ENCODE measurements at regions not wholly inside any gene's neighbourhood (a gene's known extent, or its start where the extent isn't known, plus 50 kb on each side); places are given as distances from the start of the nearest gene placed in this dataset.
A peak's percentile ranks its signal among the peaks of the same experiment; 100 is the strongest.
"Not testable (repeated sequence)": the region's sequence is repeated elsewhere in the genome, so short reads cannot be mapped to it uniquely, and the experiment has no call there.

DNA sequence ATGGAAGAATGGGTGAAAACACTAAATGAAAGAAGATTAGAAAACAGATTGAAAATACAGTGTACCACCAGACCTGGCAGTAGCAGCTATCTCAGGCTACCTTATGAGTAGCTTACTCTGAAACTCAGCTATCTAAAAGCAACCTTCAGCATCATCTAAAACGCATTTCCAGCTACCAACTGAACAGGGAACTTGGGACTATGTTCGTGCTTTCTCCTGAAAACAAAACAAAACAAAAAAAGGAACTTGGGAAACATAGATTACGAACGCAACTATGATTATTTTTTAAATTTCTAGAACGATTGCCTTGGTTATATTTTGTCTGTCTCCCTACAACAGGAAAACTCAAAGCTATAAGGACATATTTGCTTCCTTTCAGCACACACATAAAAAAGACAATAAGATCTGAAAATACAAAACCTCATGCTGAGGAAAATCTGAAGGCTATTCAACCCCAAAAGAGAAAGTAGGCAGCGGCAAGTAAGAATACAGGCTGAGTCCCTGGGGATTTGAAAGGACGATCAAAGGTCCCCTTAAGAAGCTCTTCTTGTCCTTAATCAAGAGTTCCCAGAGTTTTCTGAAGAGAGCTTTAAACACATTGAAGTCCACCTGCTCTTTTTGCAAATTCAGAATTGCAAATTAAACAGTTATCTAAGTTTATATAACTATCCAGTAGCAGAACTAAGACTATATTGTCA lies 53.4 kb downstream of the OR2K2 start:
- DNase-seq = peak; percentile 51

DNA sequence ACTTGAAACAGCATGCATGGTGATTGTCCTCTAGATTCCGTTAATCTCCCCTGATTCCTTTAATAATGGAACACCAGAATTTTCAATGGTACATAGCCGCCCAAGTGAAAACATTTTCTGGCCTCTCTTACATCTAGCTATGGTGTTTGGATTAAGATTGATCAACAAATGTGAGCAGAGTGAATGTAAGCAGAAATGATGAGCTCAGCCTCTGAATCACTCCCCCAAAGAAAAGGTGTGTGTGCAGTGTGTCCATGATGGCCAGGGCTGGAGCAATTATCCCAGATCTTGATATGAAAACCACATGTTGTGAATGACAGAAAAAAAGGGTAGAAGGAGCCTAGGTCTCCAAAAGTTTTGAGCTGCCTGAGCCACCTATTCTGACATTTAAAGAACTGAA lies 55.3 kb downstream of the OR2K2 start:
- no peak for DNase-seq

DNA sequence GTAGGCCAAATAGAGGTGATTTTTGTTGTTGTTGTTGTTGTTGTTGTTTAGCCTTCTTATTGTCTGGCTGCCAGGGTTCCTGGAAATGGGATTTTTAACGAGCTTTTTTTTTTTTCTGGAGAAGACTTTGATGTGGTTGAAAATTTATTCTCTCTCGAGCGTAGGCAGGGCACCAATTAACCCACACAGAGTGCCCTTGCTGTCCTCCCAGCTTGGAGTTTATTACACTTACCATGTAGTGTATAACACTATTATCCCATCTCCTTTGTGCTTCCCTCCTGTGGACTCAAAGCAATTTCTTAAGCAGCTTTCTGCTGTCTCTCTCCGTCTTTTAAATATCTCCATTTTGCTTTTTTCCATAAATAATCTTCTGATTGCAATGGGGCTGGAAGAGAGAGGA lies 57.4 kb downstream of the OR2K2 start:
- no peak for DNase-seq

DNA sequence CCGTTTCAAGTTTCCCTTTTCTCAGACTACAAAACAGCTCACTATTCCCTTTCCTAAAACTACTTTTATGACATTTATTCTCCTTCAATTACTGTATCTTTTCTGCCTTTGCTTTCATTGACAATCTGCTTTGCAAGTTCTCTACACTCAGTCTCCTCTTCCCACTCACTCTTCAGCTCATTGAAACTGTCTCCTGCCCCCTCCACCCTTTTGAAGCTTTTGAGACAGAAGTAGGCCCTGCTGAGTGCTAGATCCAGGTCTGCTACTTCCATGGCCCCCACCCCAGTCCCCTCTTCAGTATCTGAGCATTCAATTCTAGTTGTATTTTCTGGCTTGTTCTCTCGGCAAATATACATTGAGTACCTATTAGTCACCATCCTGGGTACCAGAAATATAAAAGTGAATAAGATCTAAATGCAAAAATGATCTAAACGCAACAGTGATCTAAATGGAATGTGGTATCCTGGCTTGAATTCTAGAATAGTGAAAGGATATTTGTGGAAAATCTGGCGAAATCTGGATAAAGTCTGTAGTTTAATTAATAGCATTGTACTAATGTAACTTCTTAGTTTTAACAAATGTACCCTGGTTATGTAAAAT lies 58.4 kb downstream of the OR2K2 start:
- no peak for DNase-seq

DNA sequence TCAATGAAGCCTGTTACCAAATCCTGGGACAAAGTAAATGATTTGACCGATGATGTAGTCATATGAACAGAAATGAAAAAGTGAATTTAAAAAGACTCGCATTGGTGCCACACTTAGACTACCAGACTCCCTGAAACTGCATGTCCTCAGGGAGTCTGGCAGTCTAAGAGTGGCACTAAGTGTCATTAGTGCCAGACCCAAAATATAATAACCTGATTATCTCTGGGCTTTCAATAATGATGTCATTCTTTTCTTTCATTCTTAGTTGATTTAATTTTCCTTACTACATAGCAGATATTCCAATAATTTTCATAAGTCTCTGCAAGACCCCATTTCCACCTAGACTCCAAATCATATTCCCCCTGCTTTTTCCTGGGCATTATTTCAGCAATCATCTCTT lies 59.0 kb downstream of the OR2K2 start:
- no peak for DNase-seq

DNA sequence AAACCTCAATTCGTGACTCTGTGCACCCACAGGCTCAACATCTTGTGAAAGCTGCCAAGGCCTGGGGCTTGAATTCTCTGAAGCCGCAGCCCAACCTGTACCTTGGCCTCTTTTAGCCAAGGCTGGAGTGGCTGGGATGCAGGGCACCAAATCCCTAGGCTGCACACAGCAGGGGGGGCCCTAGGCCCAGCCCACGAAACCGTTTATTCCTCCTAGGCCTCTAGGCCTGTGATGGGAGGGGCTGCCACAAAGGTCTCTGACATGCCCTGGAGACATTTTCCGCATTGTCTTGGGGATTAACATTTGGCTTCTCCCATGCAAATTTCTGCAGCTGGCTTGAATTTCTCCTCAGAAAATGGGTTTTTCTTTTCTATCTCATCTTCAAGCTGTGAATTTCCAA lies 64.0 kb downstream of the OR2K2 start:
- DNase-seq = not testable (repeated sequence)

DNA sequence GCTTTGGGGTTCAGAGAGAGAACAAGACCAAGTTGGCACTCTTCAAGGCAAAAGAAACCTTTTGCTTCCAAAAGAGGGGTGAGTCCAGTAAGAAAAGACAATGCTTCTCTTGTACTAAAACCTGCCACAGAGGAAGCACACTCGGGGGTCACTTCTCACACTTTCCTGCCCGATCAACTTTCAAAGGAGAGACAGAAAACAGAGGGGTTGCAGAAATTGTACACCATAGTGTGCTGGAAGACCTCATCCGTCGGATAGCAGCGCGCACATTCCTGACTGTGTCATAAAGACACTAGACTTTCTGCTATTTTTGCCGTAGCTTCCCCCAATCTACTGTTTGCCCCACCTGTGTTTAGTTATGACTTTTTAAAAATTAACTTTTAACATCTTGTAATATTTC lies 66.9 kb downstream of the OR2K2 start:
- DNase-seq = no peak

DNA sequence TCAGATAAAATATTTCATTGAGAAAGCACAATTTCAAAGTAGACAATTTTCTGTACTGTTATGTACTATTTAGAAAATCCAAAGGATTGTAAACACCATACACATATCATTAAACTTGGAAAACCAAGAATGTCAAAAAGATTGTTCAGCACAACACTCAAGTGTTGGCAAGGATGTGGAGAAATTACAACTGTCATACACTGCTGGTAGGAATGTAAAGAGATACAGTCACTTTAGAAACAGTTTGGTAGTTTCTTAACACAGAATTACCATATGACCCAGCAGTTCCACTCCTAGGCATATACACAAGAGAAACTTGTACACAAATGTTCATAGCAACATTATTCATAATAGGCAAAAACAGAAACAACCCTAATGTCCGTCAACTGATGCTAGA lies 71.2 kb downstream of the OR2K2 start:
- DNase-seq = no peak

DNA sequence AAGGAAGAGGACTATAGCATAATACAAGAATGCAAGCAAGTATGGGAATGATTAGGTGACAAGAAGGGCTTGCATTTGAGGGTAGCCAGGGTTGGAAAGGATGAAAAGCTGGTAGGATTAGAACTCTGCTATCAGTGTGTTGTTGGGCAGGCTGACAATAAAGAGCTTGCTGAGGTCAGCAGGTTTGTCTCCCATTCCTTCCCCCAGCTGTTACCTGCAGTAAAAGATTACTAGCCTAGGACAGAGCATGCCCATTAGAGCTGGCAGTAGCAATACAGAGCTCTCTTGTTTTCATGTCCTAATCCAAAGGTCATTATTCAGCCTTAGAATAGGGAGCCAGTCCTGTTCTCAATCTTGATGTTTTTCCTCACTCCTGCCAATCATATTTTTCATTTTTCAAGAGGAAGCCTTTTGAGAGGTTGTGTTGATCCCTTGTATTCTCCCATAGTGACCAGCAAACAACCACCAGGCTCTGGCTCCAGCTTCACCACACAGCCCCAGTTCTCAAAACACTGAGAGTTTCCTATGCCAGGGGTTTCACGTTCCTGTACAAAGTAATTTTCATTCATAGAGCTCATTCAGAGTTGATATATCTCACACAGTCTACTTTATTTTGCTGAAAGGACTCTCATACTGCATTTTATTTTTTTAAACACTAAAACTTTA lies 71.7 kb downstream of the OR2K2 start:
- no peak for DNase-seq

DNA sequence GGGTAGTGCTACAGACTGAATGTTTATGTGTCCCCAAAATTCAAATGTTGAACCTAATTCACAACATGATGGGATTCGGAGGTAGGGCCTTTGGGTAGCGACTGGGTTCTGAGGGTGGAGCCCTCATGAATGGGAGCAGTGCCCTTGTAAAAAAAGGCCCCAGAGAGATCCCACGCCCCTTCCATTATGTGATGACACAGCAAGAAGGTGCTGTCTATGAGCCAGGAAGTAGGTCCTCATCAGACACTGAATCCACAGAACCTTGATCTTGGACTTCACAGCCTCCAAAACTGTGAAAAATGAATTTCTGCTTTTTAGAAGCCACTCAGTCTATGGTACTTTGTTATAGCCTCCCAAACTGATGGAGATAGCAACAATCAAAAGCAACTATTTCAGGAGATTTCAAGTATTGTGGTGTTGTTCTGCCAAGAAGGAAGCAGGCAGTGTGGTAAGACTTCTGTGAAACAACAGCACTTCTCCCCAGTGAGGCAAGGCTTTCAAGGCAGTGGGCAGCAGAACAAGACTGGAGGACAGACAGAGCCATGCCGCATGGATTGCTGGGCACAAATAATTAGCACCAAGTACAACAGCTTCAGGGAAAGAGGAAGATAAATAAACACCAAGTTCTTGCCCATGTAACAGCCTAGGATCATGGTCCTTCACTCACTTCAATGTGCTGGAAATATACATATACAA lies 76.1 kb downstream of the OR2K2 start:
- DNase-seq = peak; percentile 50

DNA sequence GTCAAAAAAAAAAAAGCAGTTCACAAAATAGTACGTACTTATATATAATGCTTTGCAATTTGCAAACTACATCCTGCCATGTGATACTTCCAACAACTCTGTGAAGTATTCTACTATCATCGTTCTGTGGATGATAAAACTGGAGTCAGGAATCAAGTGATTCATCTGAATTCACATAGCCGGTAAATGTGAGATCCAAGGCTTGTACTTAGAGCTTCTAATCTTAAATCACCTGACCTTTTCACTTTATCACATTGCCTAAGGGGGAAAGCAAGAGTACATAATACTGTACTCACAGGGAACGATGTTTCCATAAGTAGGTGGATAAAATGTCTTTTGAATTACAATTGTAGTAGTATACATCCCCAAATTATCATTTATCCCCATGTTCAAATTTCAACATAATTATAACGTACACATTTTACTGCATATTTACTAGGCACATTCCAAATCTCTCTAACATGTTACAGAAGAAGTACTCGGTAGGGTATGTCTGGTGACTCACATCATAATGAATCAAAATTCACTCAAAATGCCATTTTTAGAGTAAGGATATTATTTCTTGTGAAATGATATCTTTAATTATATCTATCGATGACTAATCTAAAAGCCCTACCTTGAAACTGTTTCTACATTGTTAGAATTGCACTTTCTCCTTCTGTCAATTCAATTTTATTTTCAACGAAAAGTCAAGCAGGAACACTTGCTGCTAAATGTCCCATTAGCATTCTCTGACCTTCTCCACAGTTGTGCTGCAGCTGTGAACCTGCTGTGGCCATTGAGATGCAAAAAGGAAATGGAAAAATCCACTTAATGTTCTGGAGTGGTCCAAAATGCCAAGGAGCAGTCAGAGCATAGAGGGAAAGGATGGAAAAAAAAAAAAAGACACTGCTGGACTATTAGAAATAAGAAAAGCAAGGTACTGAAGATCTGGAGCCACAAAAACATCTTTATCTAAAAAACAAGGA lies 78.9 kb downstream of the OR2K2 start:
- no peak for DNase-seq

DNA sequence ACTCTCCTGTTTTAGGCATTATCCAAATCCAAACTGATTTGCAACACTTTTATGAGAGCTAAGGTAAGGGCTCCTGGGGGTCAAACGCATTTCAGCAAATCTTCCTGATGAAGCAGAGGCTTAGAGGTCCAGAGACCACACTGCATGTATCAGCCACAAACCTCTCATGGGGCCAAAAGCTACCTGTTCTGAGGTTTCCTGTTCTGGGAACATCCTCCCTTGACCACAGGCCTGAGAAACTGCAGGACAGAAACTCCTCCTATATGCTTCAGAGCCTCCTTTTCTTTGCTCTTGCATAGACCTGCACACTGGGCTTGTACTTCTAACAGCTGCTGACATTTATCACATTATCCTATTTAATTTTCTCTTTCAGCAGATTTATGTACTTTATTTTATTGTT lies 92.6 kb downstream of the OR2K2 start:
- DNase-seq = no peak

DNA sequence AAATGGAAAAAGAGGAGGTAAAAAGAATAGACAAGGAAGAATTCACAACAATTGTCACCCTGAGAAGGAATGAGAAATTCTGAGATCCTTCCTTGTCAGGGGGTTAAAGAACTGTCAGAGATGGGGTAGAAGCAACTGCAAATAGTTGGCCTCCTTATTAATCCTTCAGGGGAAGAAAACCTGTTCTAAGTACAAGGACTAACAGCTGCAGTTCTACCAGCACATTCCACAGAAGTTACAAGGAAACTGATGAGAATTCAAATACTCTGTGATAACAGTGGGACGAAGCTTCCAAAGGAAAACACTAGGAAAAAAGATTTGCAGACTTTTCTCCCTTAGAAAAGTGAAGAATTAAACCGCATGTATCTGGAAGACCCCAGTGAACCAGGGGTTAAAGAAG lies 93.7 kb downstream of the OR2K2 start:
- DNase-seq = no peak

DNA sequence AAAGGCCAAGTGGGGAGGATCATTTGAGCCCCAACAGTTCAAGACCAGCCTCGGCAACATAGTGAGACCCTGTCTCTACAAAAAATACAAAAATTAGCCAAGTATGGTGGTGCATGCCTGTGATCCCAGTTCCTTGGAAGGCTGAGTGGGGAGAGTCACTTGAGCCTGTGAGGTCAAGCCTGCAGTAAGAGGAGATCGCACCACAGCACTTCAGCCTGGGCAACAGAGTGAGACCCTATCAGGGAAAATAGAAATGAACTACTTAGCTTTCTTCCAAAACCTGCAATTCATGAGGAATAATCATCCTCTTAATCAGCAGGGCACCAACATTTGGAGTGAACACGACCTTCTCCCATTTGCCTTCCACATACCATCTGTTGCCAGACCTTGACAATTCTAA lies 96.1 kb downstream of the OR2K2 start:
- DNase-seq = no peak

DNA sequence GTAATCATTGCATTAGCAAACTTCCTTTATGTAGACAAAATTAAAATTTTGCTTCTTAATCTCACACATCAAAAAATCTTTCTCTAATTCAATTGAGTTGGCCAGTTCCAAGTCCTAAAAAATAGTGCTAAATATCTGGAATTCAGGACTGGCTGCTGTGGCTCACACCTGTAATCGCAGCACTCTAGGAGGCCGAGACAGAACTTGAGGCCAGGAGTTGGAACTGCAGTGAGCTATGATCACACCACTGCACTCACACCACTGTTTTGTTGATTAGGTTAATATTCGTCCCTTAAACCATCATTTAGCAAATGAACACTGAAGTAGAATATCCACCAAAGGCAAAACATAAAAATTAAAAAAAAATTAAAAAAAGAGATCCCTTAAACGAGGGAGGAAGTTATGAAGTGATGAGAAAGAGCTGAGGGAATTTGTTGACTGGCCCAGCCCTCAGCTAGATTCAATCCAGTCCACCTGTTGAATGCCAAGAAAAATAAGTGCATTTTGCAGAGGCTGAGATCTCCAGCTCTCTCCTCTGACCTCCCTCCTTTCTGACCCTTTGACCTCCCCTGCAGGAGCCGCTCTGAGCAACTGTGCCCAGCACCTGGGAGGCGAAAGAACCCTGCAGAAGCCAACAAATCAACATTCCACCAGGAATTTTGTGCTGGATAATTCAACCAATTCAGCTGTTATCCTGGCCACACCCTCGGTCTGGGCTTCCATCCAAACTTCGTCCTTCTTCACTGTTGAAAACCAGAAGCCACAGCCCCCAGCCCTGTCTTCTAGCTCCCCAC lies 96.8 kb downstream of the OR2K2 start:
- no peak for DNase-seq

DNA sequence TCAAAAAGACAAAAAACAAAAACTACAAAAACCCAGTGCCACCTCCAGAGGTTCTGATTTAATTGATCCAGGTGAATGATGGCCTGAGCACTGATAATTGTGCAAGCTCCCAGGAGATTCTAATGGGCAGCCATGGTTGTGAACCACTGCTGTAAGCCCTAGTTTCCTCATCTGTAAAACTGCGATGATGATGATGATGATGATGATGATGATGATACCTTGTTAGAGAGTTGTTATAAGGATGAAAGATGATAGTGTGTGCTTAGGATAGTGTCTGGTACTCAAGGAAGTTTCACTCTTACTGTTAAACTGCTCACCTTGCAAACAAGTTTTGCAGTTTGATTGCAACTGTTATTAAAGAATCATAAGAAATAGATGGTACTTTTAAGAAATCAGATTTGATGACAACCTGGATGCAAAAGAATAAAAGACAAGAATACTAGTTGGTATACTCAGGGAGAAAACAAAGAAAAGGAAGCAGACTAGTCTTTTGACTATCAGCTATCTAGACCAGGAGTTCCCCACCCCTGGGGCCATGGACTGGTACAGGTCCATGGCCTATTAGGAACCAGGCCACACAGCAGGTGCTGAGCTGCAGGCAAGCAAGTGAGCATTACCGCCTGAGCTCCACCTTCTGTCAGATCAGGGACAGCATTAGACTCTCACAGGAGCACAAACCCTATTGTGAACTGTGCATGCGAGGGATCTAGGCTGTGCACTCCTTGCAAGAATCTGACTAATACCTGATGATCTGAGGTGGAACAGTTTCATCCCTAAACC lies 98.0 kb downstream of the OR2K2 start:
- DNase-seq = no peak

DNA sequence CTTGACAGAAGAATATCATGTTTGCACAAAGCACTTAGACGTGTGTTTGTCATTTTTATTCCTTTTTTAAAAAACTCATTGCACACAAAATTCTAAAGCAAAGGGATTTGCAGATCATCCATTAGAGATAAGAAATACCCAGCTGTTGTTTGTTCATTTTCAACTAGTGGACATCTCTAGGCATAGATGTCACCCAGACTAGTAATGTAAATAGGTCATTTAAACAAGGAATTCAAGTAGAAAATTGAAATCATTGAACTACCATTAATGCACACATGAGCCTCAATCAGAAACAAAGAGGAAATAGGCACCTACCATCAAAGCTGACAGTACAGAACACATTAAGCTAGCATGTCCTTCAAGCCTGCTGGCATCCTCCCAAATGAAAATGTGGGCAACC lies 107.3 kb downstream of the OR2K2 start:
- no peak for DNase-seq

DNA sequence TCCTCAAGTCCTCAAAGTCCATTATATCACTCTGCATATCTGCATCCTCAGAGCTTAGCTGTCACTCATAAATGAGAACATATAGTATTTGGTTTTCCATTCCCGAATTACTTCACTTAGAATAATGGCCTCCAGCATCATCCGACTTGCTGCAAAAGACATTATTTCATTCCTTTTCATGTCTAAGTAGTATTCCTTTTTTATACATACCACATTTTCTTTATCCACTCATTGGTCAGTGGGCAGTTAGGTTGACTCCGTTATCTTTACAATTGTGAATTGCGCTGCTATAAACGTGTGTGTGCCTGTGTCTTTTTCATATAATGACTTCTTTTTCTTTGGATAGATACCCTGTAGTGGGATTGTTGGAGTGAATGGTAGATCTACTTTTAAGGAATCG lies 117.2 kb downstream of the OR2K2 start:
- no peak for DNase-seq

DNA sequence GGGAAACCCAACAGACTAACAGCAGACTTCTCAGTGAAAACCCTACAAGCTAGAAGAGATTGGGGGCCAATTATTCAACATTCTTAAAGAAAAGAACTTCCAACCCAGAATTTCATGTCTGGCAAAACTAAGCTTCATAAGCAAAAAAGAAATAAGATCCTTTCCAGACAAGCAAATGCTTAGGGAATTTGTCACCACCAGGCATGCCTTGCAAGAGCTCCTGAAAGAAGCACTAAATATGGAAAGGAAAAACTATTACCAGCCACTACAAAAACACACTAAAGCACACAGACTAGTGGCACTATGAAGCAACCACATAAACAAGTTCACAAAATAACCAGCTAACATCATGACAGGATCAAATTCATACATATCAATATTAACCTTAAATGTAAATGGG lies 131.1 kb downstream of the OR2K2 start:
- DNase-seq = no peak

DNA sequence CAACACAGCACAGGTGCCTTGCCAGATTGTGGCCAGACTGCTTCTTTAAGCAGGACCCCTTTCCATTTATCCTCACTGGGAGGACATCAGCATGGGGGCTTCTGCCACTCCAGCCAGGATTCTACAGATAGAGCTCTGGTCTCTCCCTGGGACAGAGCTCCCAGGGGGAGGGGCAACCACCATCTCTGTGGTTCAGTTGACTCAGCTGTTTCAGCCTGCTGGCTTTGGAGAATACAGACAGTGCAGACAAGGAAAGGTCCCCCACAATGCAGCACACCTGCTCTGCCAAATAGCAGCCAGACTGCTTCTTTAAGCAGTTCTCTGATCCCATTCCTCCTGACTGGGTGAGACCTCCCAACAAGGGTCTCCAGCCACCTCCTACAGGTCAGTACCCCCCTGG lies 132.8 kb downstream of the OR2K2 start:
- no peak for DNase-seq

DNA sequence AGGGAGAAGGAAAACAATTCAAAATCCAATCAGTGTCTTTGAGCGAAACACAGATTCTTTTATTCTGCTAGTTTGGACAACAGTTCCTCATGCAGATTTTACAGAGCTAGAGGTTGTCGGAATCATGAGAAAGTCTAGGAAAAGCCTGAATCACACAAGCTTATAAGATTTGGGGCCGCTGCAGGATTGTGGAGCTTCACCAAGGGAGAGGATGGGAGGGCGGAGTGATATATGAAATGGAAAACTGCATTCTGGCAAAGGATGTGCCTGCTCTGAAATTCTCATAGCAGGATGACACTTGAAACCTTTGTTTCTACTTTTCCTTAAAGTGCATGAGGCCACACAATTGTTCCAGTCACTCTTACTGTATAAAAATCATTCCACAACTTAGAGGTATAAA lies 134.3 kb downstream of the OR2K2 start:
- DNase-seq = no peak
